Progenitor cell of endocrine pancreas (in vitro differentiated cells): ENCODE measurements at regions not wholly inside any gene's neighbourhood (a gene's known extent, or its start where the extent isn't known, plus 50 kb on each side); places are given as distances from the start of the nearest gene placed in this dataset.

ENCODE experiments used
- DNase-seq: peaks from one replicate; pipeline ENCODE4 v3.0.0; 2021; ENCODE audit warnings: low spot score; ENCODE audit not compliant: unreplicated experiment
- H3K27ac Mint-ChIP-seq: 2 replicates; pipeline ENCODE4 v1.8.0; 2021; ENCODE audit warnings: mild to moderate bottlenecking, moderate library complexity, mixed read lengths
- H3K27me3 Mint-ChIP-seq: 2 replicates; pipeline ENCODE4 v1.8.0; 2021; ENCODE audit warnings: mixed read lengths
- H3K36me3 Mint-ChIP-seq: 2 replicates; pipeline ENCODE4 v1.8.0; 2022; ENCODE audit warnings: mixed read lengths; ENCODE audit not compliant: insufficient read depth
- H3K4me1 Mint-ChIP-seq: 2 replicates; pipeline ENCODE4 v1.8.0; 2021; ENCODE audit warnings: low read depth, mixed read lengths
- H3K4me3 Mint-ChIP-seq: 2 replicates; pipeline ENCODE4 v1.8.0; 2021; ENCODE audit warnings: low read depth, mild to moderate bottlenecking, moderate library complexity, mixed read lengths
- H3K9me3 Mint-ChIP-seq: 2 replicates; pipeline ENCODE4 v1.8.0; 2021; ENCODE audit warnings: low read depth, mixed read lengths
- CTCF ChIP-seq: fragments of 200-600 bp; sonication (generic); IDR thresholded peaks from one replicate; pipeline ENCODE4 v1.5.0; 2021; ENCODE audit warnings: antibody characterized with exemption, mild to moderate bottlenecking; ENCODE audit not compliant: unreplicated experiment

GRCh38 chr14:62216121-62216520 is 453.9 kb downstream of the SNAPC1 start:
- TF ChIP-seq CTCF, result no peak
- no peaks in the 10 kb centered on the region for H3K27me3 Mint-ChIP-seq
- no peak for DNase-seq
- H3K4me3 Mint-ChIP-seq, result no peak overlapping the region
- peaks cover 2% of the 10 kb centered on the region for H3K4me1 Mint-ChIP-seq
- H3K9me3 Mint-ChIP-seq, result no peaks in the 10 kb centered on the region
- H3K36me3 Mint-ChIP-seq, result no peaks in the 10 kb centered on the region
- H3K27ac Mint-ChIP-seq, result no peak overlapping the region

- Mint-ChIP-seq H3K27ac (no peak overlapping the region), H3K36me3 (peaks cover 6% of the 10 kb centered on the region)
- no peak for DNase-seq
Measured at GRCh38 chr14:62234849-62235248, 472.6 kb downstream of the SNAPC1 start.

GRCh38 chr14:62244221-62244620 is 482.0 kb downstream of the SNAPC1 start:
- Mint-ChIP-seq H3K27me3 (peaks cover 5% of the 10 kb centered on the region), H3K27ac (no peak overlapping the region), H3K4me1 (peaks cover 6% of the 10 kb centered on the region), H3K9me3 (peaks cover 11% of the 10 kb centered on the region), H3K4me3 (no peak overlapping the region), H3K36me3 (no peaks in the 10 kb centered on the region)
- TF ChIP-seq CTCF, result no peak
- no peak for DNase-seq

More at GRCh38 chr14:62234849-62235248, 472.6 kb downstream of the SNAPC1 start:
- H3K4me3 Mint-ChIP-seq, result no peak overlapping the region
- no peaks in the 10 kb centered on the region for H3K27me3 Mint-ChIP-seq
- H3K4me1 Mint-ChIP-seq, result peaks cover 2% of the 10 kb centered on the region
- no peak for TF ChIP-seq CTCF
- H3K9me3 Mint-ChIP-seq, result peaks cover 21% of the 10 kb centered on the region

GRCh38 chr14:62247266-62247665 is 485.0 kb downstream of the SNAPC1 start:
- TF ChIP-seq CTCF, result no peak
- no peak overlapping the region for H3K27ac Mint-ChIP-seq
- no peak overlapping the region for H3K4me3 Mint-ChIP-seq
- H3K4me1 Mint-ChIP-seq, result peaks cover 10% of the 10 kb centered on the region
- H3K9me3 Mint-ChIP-seq, result peaks cover 8% of the 10 kb centered on the region
- H3K36me3 Mint-ChIP-seq, result no peaks in the 10 kb centered on the region
- H3K27me3 Mint-ChIP-seq, result peaks cover 3% of the 10 kb centered on the region
- no peak for DNase-seq

- peaks cover 11% of the 10 kb centered on the region for H3K27me3 Mint-ChIP-seq
- peaks cover 12% of the 10 kb centered on the region for H3K4me1 Mint-ChIP-seq
- H3K36me3 Mint-ChIP-seq, result no peaks in the 10 kb centered on the region
- TF ChIP-seq CTCF, result no peak
- no peak overlapping the region for H3K27ac Mint-ChIP-seq
- H3K4me3 Mint-ChIP-seq, result no peak overlapping the region
- no peaks in the 10 kb centered on the region for H3K9me3 Mint-ChIP-seq
- no peak for DNase-seq
Measured at GRCh38 chr14:62251237-62251636, 489.0 kb downstream of the SNAPC1 start.
